HG02938 (cell line): ENCODE measurements at regions not wholly inside any gene's neighbourhood (a gene's known extent, or its start where the extent isn't known, plus 50 kb on each side); places are given as distances from the start of the nearest gene placed in this dataset.
"Not testable (repeated sequence)": the region's sequence is repeated elsewhere in the genome, so short reads cannot be mapped to it uniquely, and the experiment has no call there.

Experiments
- ATAC-seq: cut with Tn5 transposase; IDR thresholded peaks from one replicate; pipeline ENCODE4 v1.9.1; 2021; ENCODE audit warnings: mild to moderate bottlenecking, moderate library complexity; ENCODE audit not compliant: unreplicated experiment

- no peak for ATAC-seq
Measured at GRCh38 chr9:73095425-73095824, 56.2 kb upstream of the ANXA1 start.

- ATAC-seq = no peak
Measured at GRCh38 chr9:73093740-73094379, 57.8 kb upstream of the ANXA1 start.

- ATAC-seq = no peak
Measured at GRCh38 chr9:73093016-73093739, 58.5 kb upstream of the ANXA1 start.

- no peak for ATAC-seq
Measured at GRCh38 chr9:73091909-73092308, 59.8 kb upstream of the ANXA1 start.

- no peak for ATAC-seq
Measured at GRCh38 chr9:73090214-73090613, 61.5 kb upstream of the ANXA1 start.

GRCh38 chr9:73089304-73089985 lies 62.2 kb upstream of the ANXA1 start:
- no peak for ATAC-seq

- not testable (repeated sequence) for ATAC-seq
Measured at GRCh38 chr9:73087876-73088275, 63.8 kb upstream of the ANXA1 start.

GRCh38 chr9:73083519-73083918 lies 68.1 kb upstream of the ANXA1 start:
- ATAC-seq = no peak

- ATAC-seq = peak; percentile 74
Measured at GRCh38 chr9:73081979-73082657, 69.5 kb upstream of the ANXA1 start.

GRCh38 chr9:73080110-73080694 lies 71.5 kb upstream of the ANXA1 start:
- ATAC-seq = no peak

GRCh38 chr9:73079326-73079725 lies 72.3 kb upstream of the ANXA1 start:
- no peak for ATAC-seq

GRCh38 chr9:73077625-73078030 lies 74.0 kb upstream of the ANXA1 start:
- no peak for ATAC-seq

GRCh38 chr9:73076970-73077369 lies 74.7 kb upstream of the ANXA1 start:
- ATAC-seq = no peak

- no peak for ATAC-seq
Measured at GRCh38 chr9:73074176-73074708, 77.4 kb upstream of the ANXA1 start.

GRCh38 chr9:73073337-73074175 lies 78.1 kb upstream of the ANXA1 start:
- no peak for ATAC-seq

- no peak for ATAC-seq
Measured at GRCh38 chr9:73067074-73067473, 84.6 kb upstream of the ANXA1 start.

- no peak for ATAC-seq
Measured at GRCh38 chr9:73065439-73065838, 86.2 kb upstream of the ANXA1 start.

- ATAC-seq = no peak
Measured at GRCh38 chr9:73064315-73064714, 87.3 kb upstream of the ANXA1 start.

GRCh38 chr9:73061146-73061545 lies 90.5 kb upstream of the ANXA1 start:
- ATAC-seq = no peak

- ATAC-seq = no peak
Measured at GRCh38 chr9:73059247-73059646, 92.4 kb upstream of the ANXA1 start.
